Stomach (tissue), 4 donors: ENCODE measurements at regions not wholly inside any gene's neighbourhood (a gene's known extent, or its start where the extent isn't known, plus 50 kb on each side); places are given as distances from the start of the nearest gene placed in this dataset.

ENCODE experiments used
- CTCF ChIP-seq, 7 experiments: fragments of 450-650 bp in 4 of 7; fragments of 200-600 bp in 3 of 7; sonication (generic) in 3 of 7; IDR thresholded peaks; one replicate each; pipeline ENCODE4 v1.5.1; 2016 to 2019; ENCODE audit warnings: antibody characterized with exemption in 7 of 7, control low read depth in 2 of 7, mild to moderate bottlenecking in 1 of 7
- POLR2A ChIP-seq, 4 donors: fragments of 450-650 bp; IDR thresholded peaks; one replicate each; pipeline ENCODE4 v1.6.1; 2016; ENCODE audit warnings: antibody characterized with exemption in 4 of 4, control low read depth in 2 of 4, mild to moderate bottlenecking in 1 of 4, moderate library complexity in 1 of 4
- POLR2AphosphoS5 ChIP-seq, 3 donors: sonication (generic); formaldehyde crosslinking; IDR thresholded peaks; one replicate each; pipeline ENCODE4 v1.6.1; 2016; ENCODE audit warnings: antibody characterized with exemption in 3 of 3

DNA sequence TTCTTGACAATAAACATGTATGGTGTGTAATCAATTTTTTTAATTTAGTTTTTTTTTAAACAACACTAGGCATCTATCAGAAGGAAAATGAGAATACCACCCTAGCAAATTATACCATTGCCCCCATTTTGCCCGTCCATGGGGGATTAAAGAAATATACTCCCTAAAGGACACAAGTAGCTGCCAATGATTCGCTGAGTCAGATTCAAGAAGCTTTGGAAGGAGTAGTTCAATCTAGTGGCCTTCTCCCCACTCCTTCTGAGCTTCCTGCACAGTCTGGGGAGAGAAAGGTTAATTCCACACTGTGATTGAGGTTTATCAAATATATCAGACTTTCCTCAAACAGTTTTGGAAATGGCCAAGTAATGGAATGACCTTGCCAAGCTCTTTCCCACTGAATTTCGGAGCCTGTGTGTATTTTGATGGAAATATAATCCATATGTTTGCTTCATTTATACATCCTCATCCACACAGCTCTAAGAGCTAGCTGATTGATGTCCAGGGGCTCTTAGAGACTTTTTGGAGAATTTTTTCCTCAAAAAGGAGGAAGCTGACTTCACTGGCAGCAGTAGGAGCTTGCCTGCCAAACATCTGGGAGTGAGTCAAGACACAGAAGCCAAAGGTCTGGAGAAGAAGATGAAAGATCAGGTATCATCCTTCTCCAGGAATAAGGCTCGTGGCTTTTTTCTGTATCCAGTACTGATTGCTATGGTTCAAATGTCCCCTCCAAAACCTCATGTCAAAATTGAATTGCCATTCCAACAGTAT is 478.5 kb upstream of the PROK2 start:
- TF ChIP-seq POLR2A (IDR thresholded peaks at IDR 0.05) = no peak
- TF ChIP-seq CTCF (IDR thresholded peaks at IDR 0.05) = no peak
- TF ChIP-seq POLR2AphosphoS5 (IDR thresholded peaks at IDR 0.05) = no peak
